Osteocyte (in vitro differentiated cells): ENCODE measurements at regions not wholly inside any gene's neighbourhood (a gene's known extent, or its start where the extent isn't known, plus 50 kb on each side); places are given as distances from the start of the nearest gene placed in this dataset.
A peak's percentile ranks its signal among the peaks of the same experiment; 100 is the strongest.

Experiments used
- DNase-seq: peaks from one replicate; pipeline ENCODE4 v3.0.0; 2021; ENCODE audit warnings: mixed read lengths; ENCODE audit not compliant: unreplicated experiment; ENCODE audit errors: extremely low spot score
- H3K27ac Mint-ChIP-seq: one replicate; pipeline ENCODE4 v1.8.0; 2021; ENCODE audit warnings: mild to moderate bottlenecking, mixed read lengths; ENCODE audit not compliant: unreplicated experiment
- H3K27me3 Mint-ChIP-seq: one replicate; pipeline ENCODE4 v1.8.0; 2021; ENCODE audit warnings: mixed read lengths; ENCODE audit not compliant: unreplicated experiment
- H3K36me3 Mint-ChIP-seq: one replicate; pipeline ENCODE4 v1.8.0; 2021; ENCODE audit warnings: mixed read lengths; ENCODE audit not compliant: unreplicated experiment
- H3K4me1 Mint-ChIP-seq: one replicate; pipeline ENCODE4 v1.8.0; 2021; ENCODE audit warnings: mixed read lengths; ENCODE audit not compliant: unreplicated experiment
- H3K4me3 Mint-ChIP-seq: one replicate; pipeline ENCODE4 v1.8.0; 2021; ENCODE audit warnings: mild to moderate bottlenecking, moderate library complexity, mixed read lengths; ENCODE audit not compliant: unreplicated experiment
- H3K9me3 Mint-ChIP-seq: one replicate; pipeline ENCODE4 v1.8.0; 2021; ENCODE audit warnings: mixed read lengths; ENCODE audit not compliant: unreplicated experiment
- TF ChIP-seq, protein P1 (sequence below): fragments of 200-600 bp; sonication (generic); IDR thresholded peaks from 2 replicates; pipeline ENCODE4 v1.5.0; 2021; ENCODE audit warnings: antibody characterized with exemption, mild to moderate bottlenecking, moderate library complexity

DNA sequence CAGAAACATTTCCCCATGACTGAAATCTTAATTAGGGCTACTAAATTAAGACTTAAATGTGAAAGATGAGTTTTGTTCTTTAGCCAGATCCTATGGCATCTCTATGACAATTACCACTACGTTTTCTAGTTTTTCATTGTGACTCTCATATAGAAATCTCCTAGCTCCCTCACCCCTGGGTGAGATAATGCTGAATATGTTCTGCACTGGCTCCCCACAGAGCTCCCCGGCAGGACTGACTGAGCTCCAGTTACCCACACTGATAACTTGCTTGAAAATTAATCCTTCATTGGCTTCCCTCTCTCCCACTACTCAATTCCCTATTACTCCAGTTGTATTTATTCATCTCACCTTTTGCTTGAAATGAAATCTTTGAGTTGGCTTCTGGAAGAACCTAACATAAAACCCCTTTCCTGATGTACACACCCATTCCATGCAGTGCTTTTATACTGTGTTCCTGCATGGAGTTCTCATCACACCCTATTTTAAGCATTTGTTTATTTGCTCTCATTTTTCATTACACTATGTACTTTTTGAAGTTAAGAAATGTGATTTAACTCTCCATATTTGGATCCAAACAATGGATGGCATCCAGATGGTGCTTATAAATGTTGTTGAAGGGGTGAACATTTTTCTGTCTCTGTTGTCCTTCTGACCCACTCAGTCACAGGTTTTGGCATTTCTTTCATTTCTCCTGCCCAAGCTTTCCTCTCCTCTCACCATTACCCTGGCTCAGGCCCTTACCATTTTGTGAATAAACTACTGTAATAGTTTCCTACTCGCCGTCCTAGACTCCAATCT is 623.4 kb downstream of the SPRY1 start:
- H3K4me1 Mint-ChIP-seq: peaks cover 32% of the 10 kb centered on the region
- no peak overlapping the region for H3K4me3 Mint-ChIP-seq
- TF ChIP-seq, protein P1, sequence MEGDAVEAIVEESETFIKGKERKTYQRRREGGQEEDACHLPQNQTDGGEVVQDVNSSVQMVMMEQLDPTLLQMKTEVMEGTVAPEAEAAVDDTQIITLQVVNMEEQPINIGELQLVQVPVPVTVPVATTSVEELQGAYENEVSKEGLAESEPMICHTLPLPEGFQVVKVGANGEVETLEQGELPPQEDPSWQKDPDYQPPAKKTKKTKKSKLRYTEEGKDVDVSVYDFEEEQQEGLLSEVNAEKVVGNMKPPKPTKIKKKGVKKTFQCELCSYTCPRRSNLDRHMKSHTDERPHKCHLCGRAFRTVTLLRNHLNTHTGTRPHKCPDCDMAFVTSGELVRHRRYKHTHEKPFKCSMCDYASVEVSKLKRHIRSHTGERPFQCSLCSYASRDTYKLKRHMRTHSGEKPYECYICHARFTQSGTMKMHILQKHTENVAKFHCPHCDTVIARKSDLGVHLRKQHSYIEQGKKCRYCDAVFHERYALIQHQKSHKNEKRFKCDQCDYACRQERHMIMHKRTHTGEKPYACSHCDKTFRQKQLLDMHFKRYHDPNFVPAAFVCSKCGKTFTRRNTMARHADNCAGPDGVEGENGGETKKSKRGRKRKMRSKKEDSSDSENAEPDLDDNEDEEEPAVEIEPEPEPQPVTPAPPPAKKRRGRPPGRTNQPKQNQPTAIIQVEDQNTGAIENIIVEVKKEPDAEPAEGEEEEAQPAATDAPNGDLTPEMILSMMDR: no peak
- peaks cover 6% of the 10 kb centered on the region for H3K9me3 Mint-ChIP-seq
- H3K36me3 Mint-ChIP-seq: no peaks in the 10 kb centered on the region
- H3K27me3 Mint-ChIP-seq: no peaks in the 10 kb centered on the region
- DNase-seq: no peak
- peak overlapping the region; percentile 73 for H3K27ac Mint-ChIP-seq

DNA sequence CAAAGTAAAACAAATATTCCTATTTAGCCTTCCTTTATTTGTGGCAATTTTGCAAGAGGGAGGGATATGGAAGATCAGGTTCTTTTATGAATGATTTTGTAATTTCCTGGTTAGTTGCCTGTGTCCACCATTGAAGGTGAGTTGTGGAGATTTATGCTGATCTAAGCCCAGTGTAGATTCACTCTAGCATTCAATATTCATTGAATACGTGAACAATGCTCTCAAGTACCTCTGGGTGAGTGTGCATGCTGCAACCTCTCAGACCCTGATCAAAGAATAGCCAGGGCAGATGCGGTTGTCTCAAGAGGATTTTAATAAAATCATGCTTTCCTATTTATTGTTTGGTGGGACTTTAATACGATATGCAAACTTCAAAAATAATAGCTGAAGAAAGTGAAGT is 628.4 kb downstream of the SPRY1 start:
- TF ChIP-seq, protein P1: no peak

DNA sequence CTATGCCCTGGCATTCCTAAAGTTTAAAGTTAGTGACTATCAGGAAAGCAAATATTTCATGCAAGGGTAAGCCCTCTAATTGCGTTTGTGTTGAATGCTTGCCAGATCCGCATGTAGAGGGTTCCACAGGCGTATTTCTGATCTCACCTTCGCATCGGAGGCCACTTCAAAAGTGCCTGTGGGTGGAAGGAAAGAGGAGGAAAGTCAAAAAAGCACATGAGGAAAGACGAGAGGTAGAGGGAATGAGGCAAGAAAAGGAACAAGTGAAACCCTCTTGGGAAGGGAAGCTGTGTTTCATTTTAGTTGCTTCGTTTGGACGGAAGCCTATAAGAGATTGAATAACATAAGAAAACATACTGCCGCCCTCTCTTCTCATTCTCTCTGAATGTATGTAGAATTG is 628.8 kb downstream of the SPRY1 start:
- TF ChIP-seq, protein P1: no peak
- Mint-ChIP-seq H3K9me3 (peaks cover 3% of the 10 kb centered on the region), H3K4me3 (peak overlapping the region; percentile 60), H3K4me1 (peaks cover 37% of the 10 kb centered on the region), H3K36me3 (no peaks in the 10 kb centered on the region), H3K27ac (peak overlapping the region; percentile 93), H3K27me3 (no peaks in the 10 kb centered on the region)
- DNase-seq: no peak

More for the DNA sequence above, 628.4 kb downstream of the SPRY1 start:
- DNase-seq: no peak
- peak overlapping the region; percentile 60 for H3K4me3 Mint-ChIP-seq
- no peaks in the 10 kb centered on the region for H3K36me3 Mint-ChIP-seq
- H3K9me3 Mint-ChIP-seq: peaks cover 3% of the 10 kb centered on the region
- H3K27ac Mint-ChIP-seq: peak overlapping the region; percentile 93
- H3K4me1 Mint-ChIP-seq: peaks cover 37% of the 10 kb centered on the region
- no peaks in the 10 kb centered on the region for H3K27me3 Mint-ChIP-seq

DNA sequence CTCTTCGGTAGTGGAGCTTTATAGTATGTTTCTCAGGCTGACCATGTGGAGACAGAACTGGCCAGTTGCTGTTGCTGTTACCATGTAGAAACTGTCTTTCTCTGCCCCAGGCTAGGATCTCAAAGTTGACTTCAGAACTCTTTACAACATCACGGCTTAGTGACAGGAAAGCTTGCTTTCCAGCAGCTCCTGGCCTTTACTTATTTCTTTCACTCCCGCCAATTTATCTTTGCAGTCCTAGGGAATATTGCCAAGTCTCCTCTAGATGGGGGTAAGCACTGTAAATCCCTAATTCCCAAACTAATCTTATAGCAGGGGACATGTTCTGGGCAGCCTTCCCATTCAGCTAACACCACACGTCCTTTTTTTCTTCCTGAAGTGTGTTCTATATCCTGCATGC is 631.6 kb downstream of the SPRY1 start:
- no peaks in the 10 kb centered on the region for H3K27me3 Mint-ChIP-seq
- peak overlapping the region; percentile 82 for H3K27ac Mint-ChIP-seq
- peaks cover 64% of the 10 kb centered on the region for H3K4me1 Mint-ChIP-seq
- TF ChIP-seq, protein P1: no peak
- DNase-seq: no peak
- H3K4me3 Mint-ChIP-seq: no peak overlapping the region
- H3K9me3 Mint-ChIP-seq: no peaks in the 10 kb centered on the region
- no peaks in the 10 kb centered on the region for H3K36me3 Mint-ChIP-seq

DNA sequence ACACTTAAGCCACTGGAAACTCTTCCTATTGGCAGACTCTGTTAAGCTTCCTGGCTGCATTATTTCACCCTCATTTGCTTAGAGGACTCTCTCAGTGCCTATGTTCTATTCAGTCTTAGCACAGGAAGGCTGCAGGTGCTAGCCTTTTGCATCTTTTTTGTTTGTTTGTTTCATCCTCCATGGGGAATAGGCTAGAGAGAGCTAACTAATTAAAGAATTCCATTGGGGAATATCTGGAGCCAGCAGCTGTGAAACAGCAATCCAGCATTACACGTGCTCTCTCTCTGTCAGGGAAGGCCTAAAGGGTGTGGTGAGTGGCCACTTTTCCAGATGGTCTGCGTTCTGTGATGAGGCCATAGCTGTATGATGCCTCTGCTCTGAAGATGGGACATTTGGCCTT is 633.6 kb downstream of the SPRY1 start:
- H3K4me3 Mint-ChIP-seq: no peak overlapping the region
- peaks cover 60% of the 10 kb centered on the region for H3K4me1 Mint-ChIP-seq
- H3K36me3 Mint-ChIP-seq: no peaks in the 10 kb centered on the region
- no peaks in the 10 kb centered on the region for H3K9me3 Mint-ChIP-seq
- TF ChIP-seq, protein P1: no peak
- no peak for DNase-seq
- no peaks in the 10 kb centered on the region for H3K27me3 Mint-ChIP-seq
- H3K27ac Mint-ChIP-seq: peak overlapping the region; percentile 87
